ENCODE measurements at regions not wholly inside any gene's neighbourhood (a gene's known extent, or its start where the extent isn't known, plus 50 kb on each side); places are given as distances from the start of the nearest gene placed in this dataset.

- no peak for TF ChIP-seq CTCF (IDR thresholded peaks at IDR 0.05; ENCODE audit: low read depth, low read length)
- no peak overlapping the region for H3K4me3 ChIP-seq (ENCODE audit: low read depth, low read length)
These were observed 91.2 kb downstream of the KCTD15 start for GRCh38 chr19:33887891-33888290.

GRCh38 chr19:33888665-33889064 lies 92.0 kb downstream of the KCTD15 start:
- TF ChIP-seq CTCF (IDR thresholded peaks at IDR 0.05; ENCODE audit: low read depth, low read length) = no peak
- no peak overlapping the region for H3K4me3 ChIP-seq (ENCODE audit: low read depth, low read length)

DNA sequence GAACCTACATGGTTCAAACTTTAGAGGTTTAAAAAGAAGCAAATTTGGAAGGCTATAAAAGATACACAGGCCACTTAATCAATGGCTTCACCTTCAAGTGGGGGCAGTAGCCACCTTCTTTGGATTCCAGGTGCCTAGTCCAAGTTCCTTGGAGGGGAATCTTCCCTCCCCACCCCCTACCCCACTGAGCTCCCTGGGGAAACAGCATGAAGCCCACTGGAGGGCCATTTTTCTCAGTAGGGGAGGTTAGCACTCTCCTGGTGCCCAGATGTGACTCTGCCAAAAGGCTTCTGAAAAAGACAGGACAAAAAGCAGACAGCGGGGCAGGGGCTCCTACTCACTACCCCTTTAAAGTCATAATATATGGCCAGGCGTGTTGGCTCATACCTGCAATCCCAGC lies 93.9 kb downstream of the KCTD15 start:
- H3K4me3 ChIP-seq (ENCODE audit: low read depth, low read length) = no peak overlapping the region
- TF ChIP-seq CTCF (IDR thresholded peaks at IDR 0.05; ENCODE audit: low read depth, low read length) = no peak

- no peak overlapping the region for H3K4me3 ChIP-seq (ENCODE audit: low read depth, low read length)
- TF ChIP-seq CTCF (IDR thresholded peaks at IDR 0.05; ENCODE audit: low read depth, low read length) = no peak
These were observed 95.1 kb downstream of the KCTD15 start for GRCh38 chr19:33891773-33892172.

DNA sequence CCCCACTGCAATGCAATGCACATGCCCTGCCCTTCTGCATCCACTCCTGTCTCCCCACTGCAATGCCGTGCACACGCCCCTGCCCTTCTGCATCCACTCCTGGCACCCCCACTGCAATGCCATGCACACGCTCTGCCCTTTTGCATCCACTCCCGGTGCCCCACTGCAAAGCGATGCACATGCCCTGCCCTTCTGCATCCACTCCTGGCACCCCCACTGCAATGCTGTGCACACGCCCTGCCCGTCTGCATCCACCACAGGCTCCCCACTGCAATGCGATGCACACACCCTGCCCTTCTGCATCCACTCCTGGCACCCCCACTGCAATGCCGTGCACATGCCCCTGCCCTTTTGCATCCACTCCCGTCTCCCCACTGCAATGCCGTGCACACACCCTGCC lies 98.1 kb downstream of the KCTD15 start:
- no peak for TF ChIP-seq CTCF (IDR thresholded peaks at IDR 0.05; ENCODE audit: low read depth, low read length)
- no peak overlapping the region for H3K4me3 ChIP-seq (ENCODE audit: low read depth, low read length)

- no peak overlapping the region for H3K4me3 ChIP-seq (ENCODE audit: low read depth, low read length)
- no peak for TF ChIP-seq CTCF (IDR thresholded peaks at IDR 0.05; ENCODE audit: low read depth, low read length)
These were observed 98.7 kb downstream of the KCTD15 start for GRCh38 chr19:33895366-33895765.

- TF ChIP-seq CTCF (IDR thresholded peaks at IDR 0.05; ENCODE audit: low read depth, low read length) = no peak
These were observed 101.5 kb downstream of the KCTD15 start for GRCh38 chr19:33898062-33898677.

More at GRCh38 chr19:33898062-33898677, 101.5 kb downstream of the KCTD15 start:
- no peak overlapping the region for H3K4me3 ChIP-seq (ENCODE audit: low read depth, low read length)

All from WI38 (cell line).